RWPE1 (cell line): ENCODE measurements at regions not wholly inside any gene's neighbourhood (a gene's known extent, or its start where the extent isn't known, plus 50 kb on each side); places are given as distances from the start of the nearest gene placed in this dataset.

Experiments
- CTCF ChIA-PET: fragments of 350-600 bp; sonication (Branson Sonifier 250); formaldehyde crosslinking; extraction: SDS; loops from one replicate; lab custom pipeline; 2021; lab: Yijun Ruan, JAX
- POLR2A ChIA-PET: fragments of 400-600 bp; formaldehyde crosslinking; extraction: SDS; loops from one replicate; lab custom pipeline; 2020; ENCODE audit warnings: antibody characterized with exemption; ENCODE audit not compliant: low non-redundant PET; lab: Yijun Ruan, JAX
- DNase-seq: peaks from one replicate; pipeline ENCODE4 v3.0.0; 2012; ENCODE audit warnings: low spot score
- H3K27ac ChIP-seq: fragments of 450-650 bp; 2 replicates; pipeline ENCODE4 v1.5.1; 2017
- CTCF ChIP-seq: fragments of 450-650 bp; conservative IDR thresholded peaks from 2 replicates; pipeline ENCODE4 v1.5.1; 2017; ENCODE audit warnings: low read depth, mild to moderate bottlenecking

DNA sequence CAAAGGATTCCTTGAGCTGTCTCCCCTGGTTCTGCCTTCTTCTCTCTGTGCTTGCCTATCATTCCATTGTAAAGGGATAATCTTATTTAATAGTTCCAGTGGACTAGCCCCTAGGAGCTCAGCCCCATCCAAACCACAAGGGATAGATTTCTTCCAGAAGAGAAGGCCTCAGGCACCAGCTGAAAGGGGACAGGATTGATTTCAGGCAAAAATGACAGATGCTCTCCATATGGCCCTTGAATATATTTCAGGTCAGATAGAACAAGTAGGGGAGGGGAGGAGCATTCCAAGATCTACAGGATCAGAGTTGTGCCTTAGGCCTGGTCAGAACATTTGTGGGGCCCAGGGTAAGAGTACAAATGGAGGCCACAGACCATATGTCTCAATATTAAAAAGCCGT is 85.3 kb downstream of the RPLP1 start:
- DNase-seq: no peak
- TF ChIP-seq CTCF: no peak
- POLR2A ChIA-PET: no interaction called here
- no peak overlapping the region for H3K27ac ChIP-seq
- CTCF ChIA-PET: interaction anchor here (0.7 kb wide), 1 partner anchor 20 kb away, joined by 4 read pairs; no protein-coding TSS in a partner anchor

DNA sequence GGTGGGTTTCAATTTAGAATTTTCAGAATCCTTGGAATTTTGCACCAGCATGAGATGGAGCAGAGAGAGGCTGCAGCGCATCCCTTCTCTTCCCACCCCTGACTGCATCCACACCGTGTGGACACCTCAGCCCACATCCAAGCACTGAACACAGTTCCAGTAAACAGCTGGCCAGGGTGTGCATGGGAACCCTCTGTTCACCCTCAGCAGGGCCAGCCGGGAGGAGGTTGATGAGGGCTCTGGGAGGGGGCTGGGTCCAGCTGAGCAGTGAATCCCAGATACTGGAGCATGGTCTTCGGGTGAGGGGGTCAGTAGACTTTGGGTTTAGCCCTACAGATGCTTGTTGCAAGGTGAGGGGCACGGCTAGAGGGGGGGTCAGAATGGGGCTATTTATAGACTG is 85.8 kb downstream of the RPLP1 start:
- DNase-seq: no peak
- ChIA-PET POLR2A (no interaction called here), CTCF (interaction anchor here (0.7 kb wide), 1 partner anchor 21 kb away, joined by 4 read pairs; no protein-coding TSS in a partner anchor)
- no peak for TF ChIP-seq CTCF
- H3K27ac ChIP-seq: no peak overlapping the region

- no peak for DNase-seq
- CTCF ChIA-PET: no interaction called here
- H3K27ac ChIP-seq: no peak overlapping the region
- no peak for TF ChIP-seq CTCF
- POLR2A ChIA-PET: no interaction called here
These were observed 86.7 kb downstream of the RPLP1 start for GRCh38 chr15:69539345-69539744.

DNA sequence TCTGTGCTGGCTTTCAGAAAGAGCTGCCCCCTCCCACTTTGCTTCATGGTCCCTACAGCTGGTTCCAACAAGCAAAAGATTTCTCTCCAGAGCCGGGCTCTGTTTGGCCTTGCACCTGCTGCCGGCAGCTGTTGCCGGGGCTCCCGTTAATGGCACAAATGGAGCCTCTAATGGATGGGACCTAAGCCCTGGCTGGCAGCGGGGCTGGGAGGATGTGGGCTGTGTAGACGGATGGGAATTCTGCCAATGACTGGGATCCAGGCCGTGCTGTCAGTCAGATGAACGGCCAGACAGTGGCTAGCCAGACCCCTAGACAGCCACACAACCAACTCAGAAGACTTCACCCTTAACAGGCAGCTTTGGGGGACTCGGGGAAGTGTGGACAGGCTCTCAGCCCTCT is 88.0 kb downstream of the RPLP1 start:
- no peak overlapping the region for H3K27ac ChIP-seq
- ChIA-PET POLR2A (no interaction called here), CTCF (no interaction called here)
- no peak for TF ChIP-seq CTCF
- no peak for DNase-seq

DNA sequence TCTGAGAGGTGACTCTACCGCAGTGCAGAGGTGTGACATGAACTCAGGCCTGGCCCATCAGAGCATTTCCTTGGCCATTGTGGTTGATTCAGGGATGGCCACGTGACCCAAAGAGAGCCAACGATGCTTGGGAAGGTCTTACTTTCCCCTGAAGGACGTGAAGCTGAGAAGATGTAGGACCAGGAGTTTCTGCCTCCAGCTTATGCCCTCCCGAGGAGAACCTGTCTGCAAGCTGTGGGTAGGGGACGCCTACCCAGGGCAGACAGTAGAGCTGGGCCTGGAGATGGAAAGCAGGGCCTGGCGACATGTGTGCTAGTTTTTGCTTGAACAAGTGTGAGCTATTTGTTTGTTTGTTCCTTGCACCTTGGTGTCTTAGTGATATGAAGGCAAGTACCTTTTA is 89.4 kb downstream of the RPLP1 start:
- ChIA-PET POLR2A (no interaction called here), CTCF (interaction anchor here (1.1 kb wide), 1 partner anchor 64 kb away, joined by 3 read pairs; no protein-coding TSS in a partner anchor)
- TF ChIP-seq CTCF: no peak
- H3K27ac ChIP-seq: no peak overlapping the region
- no peak for DNase-seq

GRCh38 chr15:69543681-69544364 is 91.2 kb downstream of the RPLP1 start:
- DNase-seq: no peak
- H3K27ac ChIP-seq: no peak overlapping the region
- no peak for TF ChIP-seq CTCF
- CTCF ChIA-PET: interaction anchor here (1.2 kb wide), 1 partner anchor 9 kb away, joined by 6 read pairs; no protein-coding TSS in a partner anchor
- POLR2A ChIA-PET: no interaction called here
